Liver (tissue), 8 donors: ENCODE measurements at regions not wholly inside any gene's neighbourhood (a gene's known extent, or its start where the extent isn't known, plus 50 kb on each side); places are given as distances from the start of the nearest gene placed in this dataset.

Experiments used
- DNase-seq: peaks from one replicate; pipeline ENCODE4 v3.0.0-alpha.2; 2017; ENCODE audit warnings: low spot score
- H3K27ac ChIP-seq, 2 donors: one replicate each; pipeline ENCODE4 v1.7.0; 2013; ENCODE audit warnings: inconsistent platforms in 2 of 2, low read length in 2 of 2, control low read depth in 1 of 2, low read depth in 1 of 2, mild to moderate bottlenecking in 1 of 2
- H3K27me3 ChIP-seq, 4 donors: one replicate each; pipeline versions ENCODE4 v1.6.1 to v1.7.0; 2013; ENCODE audit warnings: low read length in 3 of 4, inconsistent platforms in 1 of 4, mild to moderate bottlenecking in 1 of 4, moderate library complexity in 1 of 4; ENCODE audit not compliant: control insufficient read depth in 4 of 4, insufficient read depth in 4 of 4
- H3K36me3 ChIP-seq, 4 donors: one replicate each; pipeline versions ENCODE4 v1.6.1 to v1.7.0; 2013; ENCODE audit warnings: low read length in 3 of 4, mild to moderate bottlenecking in 3 of 4, low read depth in 1 of 4, moderate library complexity in 1 of 4; ENCODE audit not compliant: control insufficient read depth in 4 of 4, insufficient read depth in 3 of 4
- H3K4me1 ChIP-seq, 4 donors: one replicate each; pipeline versions ENCODE4 v1.6.1 to v1.7.0; 2013; ENCODE audit warnings: low read length in 3 of 4, mild to moderate bottlenecking in 3 of 4, moderate library complexity in 1 of 4; ENCODE audit not compliant: control insufficient read depth in 4 of 4, insufficient read depth in 4 of 4
- H3K4me3 ChIP-seq, 3 donors: one replicate each; pipeline versions ENCODE4 v1.6.1 to v1.7.0; 2013; ENCODE audit warnings: low read length in 3 of 3, control low read depth in 1 of 3, low read depth in 1 of 3, mild to moderate bottlenecking in 1 of 3
- H3K9ac ChIP-seq, 2 donors: one replicate each; pipeline ENCODE4 v1.7.0; 2013; ENCODE audit warnings: low read length in 2 of 2, mild to moderate bottlenecking in 2 of 2, moderate library complexity in 2 of 2, control low read depth in 1 of 2, low read depth in 1 of 2
- H3K9me3 ChIP-seq, 4 donors: one replicate each; pipeline versions ENCODE4 v1.6.1 to v1.7.0; 2013; ENCODE audit warnings: low read length in 3 of 4; ENCODE audit not compliant: control insufficient read depth in 4 of 4
- ATF3 ChIP-seq: IDR thresholded peaks from 2 replicates; pipeline ENCODE4 v1.6.1; 2016; ENCODE audit warnings: antibody characterized with exemption
- EGR1 ChIP-seq, 2 donors: IDR thresholded peaks; 2 replicates each; pipeline ENCODE4 v1.6.1; 2016 to 2018; ENCODE audit warnings: antibody characterized with exemption in 2 of 2, low read depth in 2 of 2
- FOXA1 ChIP-seq: IDR thresholded peaks from 2 replicates; pipeline ENCODE4 v1.6.1; 2016; ENCODE audit warnings: antibody characterized with exemption
- FOXA2 ChIP-seq: IDR thresholded peaks from 2 replicates; pipeline ENCODE4 v1.6.1; 2016; ENCODE audit warnings: antibody characterized with exemption
- GABPA ChIP-seq, 2 donors: IDR thresholded peaks in 1 of 2; conservative IDR thresholded peaks in 1 of 2; 2 replicates each; pipeline ENCODE4 v1.6.1; 2016; ENCODE audit warnings: antibody characterized with exemption in 2 of 2, mild to moderate bottlenecking in 1 of 2, moderate library complexity in 1 of 2
- HNF4A ChIP-seq, 2 donors: conservative IDR thresholded peaks; 2 replicates each; pipeline ENCODE4 v1.6.1; 2016; ENCODE audit warnings: antibody characterized with exemption in 2 of 2, mild to moderate bottlenecking in 2 of 2
- HNF4G ChIP-seq: IDR thresholded peaks from 2 replicates; pipeline ENCODE4 v1.6.1; 2016; ENCODE audit warnings: antibody characterized with exemption
- JUND ChIP-seq, 2 donors: IDR thresholded peaks; 2 replicates each; pipeline ENCODE4 v1.6.1; 2016; ENCODE audit warnings: antibody characterized with exemption in 2 of 2
- NR2F2 ChIP-seq: IDR thresholded peaks from 2 replicates; pipeline ENCODE4 v1.6.1; 2016; ENCODE audit warnings: antibody characterized with exemption
- RAD21 ChIP-seq, 2 donors: IDR thresholded peaks; 2 replicates each; pipeline ENCODE4 v1.6.1; 2016; ENCODE audit warnings: antibody characterized with exemption in 2 of 2, mild to moderate bottlenecking in 2 of 2
- TAF1 ChIP-seq: conservative IDR thresholded peaks from 2 replicates; pipeline ENCODE4 v1.6.1; 2016; ENCODE audit warnings: antibody characterized with exemption, mild to moderate bottlenecking
- YY1 ChIP-seq: IDR thresholded peaks from 2 replicates; pipeline ENCODE4 v1.6.1; 2016; ENCODE audit warnings: antibody characterized with exemption, mild to moderate bottlenecking
- WGBS: extraction: QIAGEN DNeasy Blood & Tissue Kit; methylation state at CpG from one replicate; pipeline ENCODE4 v1.1.7; 2013; 5-methylcytosine and 5-hydroxymethylcytosine counted together
- TF ChIP-seq, protein P1 (sequence below): IDR thresholded peaks from 2 replicates; pipeline ENCODE4 v1.6.1; 2016; ENCODE audit warnings: antibody characterized with exemption
- TF ChIP-seq, protein P2 (sequence below): fragments of 150-350 bp; IDR thresholded peaks from 2 replicates; pipeline ENCODE4 v1.5.1; 2017; ENCODE audit warnings: improper control_type of control experiment, low read depth, low read length; ENCODE audit not compliant: missing input control
- TF ChIP-seq, protein P3 (sequence below): IDR thresholded peaks from 2 replicates; pipeline ENCODE4 v1.6.1; 2016; ENCODE audit warnings: antibody characterized with exemption
- TF ChIP-seq, protein P4 (sequence below): IDR thresholded peaks from 2 replicates; pipeline ENCODE4 v1.6.1; 2016; ENCODE audit warnings: antibody characterized with exemption, mild to moderate bottlenecking
- donor health status: healthy.
- donor health status: healthy.
- donor health status: healthy.
- donor health status: healthy.
- donor health status: healthy.

DNA sequence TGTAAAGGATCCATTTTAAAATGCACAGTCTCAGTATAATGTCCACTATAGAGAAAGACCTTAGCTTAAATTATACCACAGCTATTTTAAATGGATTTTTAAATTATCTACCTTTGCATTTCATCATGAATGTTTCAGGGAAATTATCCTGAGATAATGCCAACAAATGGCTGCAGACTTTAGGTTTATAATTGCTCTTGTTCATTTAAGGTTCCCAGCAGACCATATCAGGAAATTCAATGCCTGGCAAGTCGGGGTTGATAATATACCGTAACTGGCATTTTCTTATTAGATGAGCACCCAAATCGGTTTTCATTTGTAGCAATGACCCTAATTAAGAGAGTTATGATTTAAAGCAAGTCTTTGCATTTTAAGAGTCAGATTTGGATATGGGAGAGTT is 227.1 kb upstream of the ARRDC4 start:
- TF ChIP-seq GABPA (IDR thresholded peaks at IDR 0.05 in 1 of 2, conservative IDR thresholded peaks at IDR 0.05 in 1 of 2): no peak
- TF ChIP-seq ATF3: no peak
- no peak for TF ChIP-seq RAD21 (IDR thresholded peaks at IDR 0.05)
- no peak for TF ChIP-seq HNF4A (conservative IDR thresholded peaks at IDR 0.05)
- TF ChIP-seq, protein P1, sequence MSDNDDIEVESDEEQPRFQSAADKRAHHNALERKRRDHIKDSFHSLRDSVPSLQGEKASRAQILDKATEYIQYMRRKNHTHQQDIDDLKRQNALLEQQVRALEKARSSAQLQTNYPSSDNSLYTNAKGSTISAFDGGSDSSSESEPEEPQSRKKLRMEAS: no peak
- TF ChIP-seq YY1: no peak
- TF ChIP-seq HNF4G: no peak
- no peak for TF ChIP-seq JUND (IDR thresholded peaks at IDR 0.05)
- no peak for TF ChIP-seq NR2F2
- no peak for TF ChIP-seq FOXA1
- TF ChIP-seq EGR1 (IDR thresholded peaks at IDR 0.05; ENCODE audit: low read depth in 2 of 2): no peak
- TF ChIP-seq FOXA2: no peak
- TF ChIP-seq TAF1: no peak
- Histone ChIP-seq H3K9me3 (no peaks in the 10 kb centered on the region), H3K4me3 (no peak overlapping the region), H3K4me1 (no peaks in the 10 kb centered on the region), H3K36me3 (no peaks in the 10 kb centered on the region), H3K27ac (no peak overlapping the region), H3K27me3 (no peaks in the 10 kb centered on the region), H3K9ac (no peak overlapping the region)
- DNase-seq: no peak
- WGBS: 82% methylated on average over 3 of the region's 3 CpGs

GRCh38 chr15:97736748-97737147 is 223.8 kb upstream of the ARRDC4 start:
- no peak for DNase-seq
- Histone ChIP-seq H3K27ac (no peak overlapping the region), H3K4me1 (no peaks in the 10 kb centered on the region), H3K27me3 (no peaks in the 10 kb centered on the region), H3K4me3 (no peak overlapping the region), H3K9me3 (no peaks in the 10 kb centered on the region), H3K36me3 (no peaks in the 10 kb centered on the region), H3K9ac (no peak overlapping the region)
- WGBS: 77% methylated on average over 3 of the region's 3 CpGs
- TF ChIP-seq HNF4G: no peak

- Histone ChIP-seq H3K27me3 (no peaks in the 10 kb centered on the region), H3K9ac (no peak overlapping the region), H3K4me1 (no peaks in the 10 kb centered on the region), H3K27ac (no peak overlapping the region), H3K36me3 (no peaks in the 10 kb centered on the region), H3K4me3 (no peak overlapping the region), H3K9me3 (no peaks in the 10 kb centered on the region)
- TF ChIP-seq EGR1 (IDR thresholded peaks at IDR 0.05; ENCODE audit: low read depth in 2 of 2): no peak
- TF ChIP-seq, protein P2, sequence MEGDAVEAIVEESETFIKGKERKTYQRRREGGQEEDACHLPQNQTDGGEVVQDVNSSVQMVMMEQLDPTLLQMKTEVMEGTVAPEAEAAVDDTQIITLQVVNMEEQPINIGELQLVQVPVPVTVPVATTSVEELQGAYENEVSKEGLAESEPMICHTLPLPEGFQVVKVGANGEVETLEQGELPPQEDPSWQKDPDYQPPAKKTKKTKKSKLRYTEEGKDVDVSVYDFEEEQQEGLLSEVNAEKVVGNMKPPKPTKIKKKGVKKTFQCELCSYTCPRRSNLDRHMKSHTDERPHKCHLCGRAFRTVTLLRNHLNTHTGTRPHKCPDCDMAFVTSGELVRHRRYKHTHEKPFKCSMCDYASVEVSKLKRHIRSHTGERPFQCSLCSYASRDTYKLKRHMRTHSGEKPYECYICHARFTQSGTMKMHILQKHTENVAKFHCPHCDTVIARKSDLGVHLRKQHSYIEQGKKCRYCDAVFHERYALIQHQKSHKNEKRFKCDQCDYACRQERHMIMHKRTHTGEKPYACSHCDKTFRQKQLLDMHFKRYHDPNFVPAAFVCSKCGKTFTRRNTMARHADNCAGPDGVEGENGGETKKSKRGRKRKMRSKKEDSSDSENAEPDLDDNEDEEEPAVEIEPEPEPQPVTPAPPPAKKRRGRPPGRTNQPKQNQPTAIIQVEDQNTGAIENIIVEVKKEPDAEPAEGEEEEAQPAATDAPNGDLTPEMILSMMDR: peak; percentile 61
- TF ChIP-seq, protein P3, sequence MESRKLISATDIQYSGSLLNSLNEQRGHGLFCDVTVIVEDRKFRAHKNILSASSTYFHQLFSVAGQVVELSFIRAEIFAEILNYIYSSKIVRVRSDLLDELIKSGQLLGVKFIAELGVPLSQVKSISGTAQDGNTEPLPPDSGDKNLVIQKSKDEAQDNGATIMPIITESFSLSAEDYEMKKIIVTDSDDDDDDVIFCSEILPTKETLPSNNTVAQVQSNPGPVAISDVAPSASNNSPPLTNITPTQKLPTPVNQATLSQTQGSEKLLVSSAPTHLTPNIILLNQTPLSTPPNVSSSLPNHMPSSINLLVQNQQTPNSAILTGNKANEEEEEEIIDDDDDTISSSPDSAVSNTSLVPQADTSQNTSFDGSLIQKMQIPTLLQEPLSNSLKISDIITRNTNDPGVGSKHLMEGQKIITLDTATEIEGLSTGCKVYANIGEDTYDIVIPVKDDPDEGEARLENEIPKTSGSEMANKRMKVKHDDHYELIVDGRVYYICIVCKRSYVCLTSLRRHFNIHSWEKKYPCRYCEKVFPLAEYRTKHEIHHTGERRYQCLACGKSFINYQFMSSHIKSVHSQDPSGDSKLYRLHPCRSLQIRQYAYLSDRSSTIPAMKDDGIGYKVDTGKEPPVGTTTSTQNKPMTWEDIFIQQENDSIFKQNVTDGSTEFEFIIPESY: no peak
- no peak for TF ChIP-seq JUND (IDR thresholded peaks at IDR 0.05)
- TF ChIP-seq, protein P4, sequence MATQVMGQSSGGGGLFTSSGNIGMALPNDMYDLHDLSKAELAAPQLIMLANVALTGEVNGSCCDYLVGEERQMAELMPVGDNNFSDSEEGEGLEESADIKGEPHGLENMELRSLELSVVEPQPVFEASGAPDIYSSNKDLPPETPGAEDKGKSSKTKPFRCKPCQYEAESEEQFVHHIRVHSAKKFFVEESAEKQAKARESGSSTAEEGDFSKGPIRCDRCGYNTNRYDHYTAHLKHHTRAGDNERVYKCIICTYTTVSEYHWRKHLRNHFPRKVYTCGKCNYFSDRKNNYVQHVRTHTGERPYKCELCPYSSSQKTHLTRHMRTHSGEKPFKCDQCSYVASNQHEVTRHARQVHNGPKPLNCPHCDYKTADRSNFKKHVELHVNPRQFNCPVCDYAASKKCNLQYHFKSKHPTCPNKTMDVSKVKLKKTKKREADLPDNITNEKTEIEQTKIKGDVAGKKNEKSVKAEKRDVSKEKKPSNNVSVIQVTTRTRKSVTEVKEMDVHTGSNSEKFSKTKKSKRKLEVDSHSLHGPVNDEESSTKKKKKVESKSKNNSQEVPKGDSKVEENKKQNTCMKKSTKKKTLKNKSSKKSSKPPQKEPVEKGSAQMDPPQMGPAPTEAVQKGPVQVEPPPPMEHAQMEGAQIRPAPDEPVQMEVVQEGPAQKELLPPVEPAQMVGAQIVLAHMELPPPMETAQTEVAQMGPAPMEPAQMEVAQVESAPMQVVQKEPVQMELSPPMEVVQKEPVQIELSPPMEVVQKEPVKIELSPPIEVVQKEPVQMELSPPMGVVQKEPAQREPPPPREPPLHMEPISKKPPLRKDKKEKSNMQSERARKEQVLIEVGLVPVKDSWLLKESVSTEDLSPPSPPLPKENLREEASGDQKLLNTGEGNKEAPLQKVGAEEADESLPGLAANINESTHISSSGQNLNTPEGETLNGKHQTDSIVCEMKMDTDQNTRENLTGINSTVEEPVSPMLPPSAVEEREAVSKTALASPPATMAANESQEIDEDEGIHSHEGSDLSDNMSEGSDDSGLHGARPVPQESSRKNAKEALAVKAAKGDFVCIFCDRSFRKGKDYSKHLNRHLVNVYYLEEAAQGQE: no peak
- TF ChIP-seq HNF4G: no peak
- TF ChIP-seq RAD21 (IDR thresholded peaks at IDR 0.05): peak; percentile 58 to 67
- TF ChIP-seq, protein P1: no peak
- WGBS: 32% methylated on average over 8 of the region's 8 CpGs
- DNase-seq: peak; percentile 38
These were observed 214.9 kb upstream of the ARRDC4 start for GRCh38 chr15:97745481-97746071.
